Neural cell (in vitro differentiated cells): ENCODE measurements at regions not wholly inside any gene's neighbourhood (a gene's known extent, or its start where the extent isn't known, plus 50 kb on each side); places are given as distances from the start of the nearest gene placed in this dataset.

Experiments
- H2AFZ ChIP-seq: fragments of 200-600, 300-800 bp; sonication (generic), shearing (Covaris generic); 2 replicates; pipeline ENCODE4 v1.6.0; 2014; ENCODE audit warnings: low read depth, mild to moderate bottlenecking, antibody characterized with exemption, low read length, moderate library complexity
- H3F3A ChIP-seq: fragments of 200-600 bp; shearing (Covaris generic); 2 replicates; pipeline ENCODE4 v1.6.1; 2016; ENCODE audit warnings: mild to moderate bottlenecking, moderate library complexity, mixed read lengths, antibody characterized with exemption, low read length; ENCODE audit not compliant: insufficient read depth, poor library complexity, severe bottlenecking
- H3K27ac ChIP-seq: fragments of 200-600, 300-800 bp; sonication (generic), shearing (Covaris generic); 2 replicates; pipeline ENCODE4 v1.5.1; 2014; ENCODE audit warnings: mild to moderate bottlenecking, low read length, moderate library complexity
- H3K27me3 ChIP-seq: fragments of 300-800, 200-600 bp; sonication (generic), shearing (Covaris generic); 2 replicates; pipeline ENCODE4 v1.6.0; 2014; ENCODE audit warnings: mild to moderate bottlenecking, low read depth, low read length, moderate library complexity; ENCODE audit not compliant: insufficient read depth
- H3K36me3 ChIP-seq: fragments of 300-800, 200-600 bp; sonication (generic), shearing (Covaris generic); 2 replicates; pipeline ENCODE4 v1.5.1; 2014; ENCODE audit warnings: mild to moderate bottlenecking, antibody characterized with exemption, low read length, moderate library complexity; ENCODE audit not compliant: insufficient read depth
- H3K4me2 ChIP-seq: fragments of 300-800, 200-600 bp; sonication (generic), shearing (Covaris generic); 2 replicates; pipeline ENCODE4 v1.6.0; 2014; ENCODE audit warnings: mild to moderate bottlenecking, low read length
- H3K4me3 ChIP-seq: fragments of 300-800, 200-600 bp; sonication (generic), shearing (Covaris generic); 2 replicates; pipeline ENCODE4 v1.5.1; 2014; ENCODE audit warnings: mild to moderate bottlenecking, low read length, moderate library complexity
- H3K79me2 ChIP-seq: fragments of 200-600 bp; shearing (Covaris generic); replicated peaks from 2 replicates; pipeline ENCODE4 v1.6.0; 2014; ENCODE audit warnings: mild to moderate bottlenecking, low read length, moderate library complexity; ENCODE audit not compliant: insufficient read depth
- H3K9ac ChIP-seq: fragments of 300-800, 200-600 bp; sonication (generic), shearing (Covaris generic); 2 replicates; pipeline ENCODE4 v1.6.1; 2016; ENCODE audit warnings: mild to moderate bottlenecking, low read length, mixed read lengths
- H3K9me2 ChIP-seq: fragments of 200-600 bp; shearing (Covaris generic); 2 replicates; pipeline ENCODE4 v1.6.1; 2016; ENCODE audit warnings: mild to moderate bottlenecking, low read length, mixed read lengths; ENCODE audit not compliant: insufficient read depth
- H3K9me3 ChIP-seq: fragments of 200-600, 300-800 bp; sonication (generic), shearing (Covaris generic); 2 replicates; pipeline ENCODE4 v1.6.1; 2016; ENCODE audit warnings: mild to moderate bottlenecking, mixed run types, low read length, moderate library complexity, mixed read lengths
- H4K20me1 ChIP-seq: fragments of 200-600 bp; shearing (Covaris generic); 2 replicates; pipeline ENCODE4 v1.6.1; 2016; ENCODE audit warnings: mild to moderate bottlenecking, mixed run types; ENCODE audit not compliant: insufficient read depth
- CTCF ChIP-seq: fragments of 450-650 bp; IDR thresholded peaks from 2 replicates; pipeline ENCODE4 v1.5.1; 2014; ENCODE audit warnings: antibody characterized with exemption, mild to moderate bottlenecking, moderate library complexity; ENCODE audit not compliant: poor library complexity, severe bottlenecking
- EP300 ChIP-seq: fragments of 450-650 bp; conservative IDR thresholded peaks from 2 replicates; pipeline ENCODE4 v1.6.1; 2014; ENCODE audit warnings: antibody characterized with exemption, mild to moderate bottlenecking, moderate library complexity; ENCODE audit not compliant: poor library complexity, severe bottlenecking
- EZH2 ChIP-seq: fragments of 200-600, 300-800 bp; shearing (Covaris generic), sonication (generic); IDR thresholded peaks from 2 replicates; pipeline ENCODE4 v1.6.1; 2014; ENCODE audit warnings: antibody characterized with exemption, low read length, borderline replicate concordance, mild to moderate bottlenecking; ENCODE audit not compliant: insufficient read depth, poor library complexity, severe bottlenecking
- MXI1 ChIP-seq: fragments of 450-650 bp; conservative IDR thresholded peaks from 2 replicates; pipeline ENCODE4 v1.6.1; 2014; ENCODE audit warnings: antibody characterized with exemption, mild to moderate bottlenecking; ENCODE audit not compliant: poor library complexity, severe bottlenecking
- POLR2AphosphoS5 ChIP-seq: IDR thresholded peaks from 2 replicates; pipeline ENCODE4 v1.6.1; 2012
- RAD21 ChIP-seq: fragments of 450-650 bp; conservative IDR thresholded peaks from 2 replicates; pipeline ENCODE4 v1.6.1; 2014; ENCODE audit warnings: antibody characterized with exemption, mild to moderate bottlenecking, moderate library complexity
- REST ChIP-seq: IDR thresholded peaks from 2 replicates; pipeline ENCODE4 v1.6.1; 2012; ENCODE audit warnings: borderline replicate concordance
- SMC3 ChIP-seq: fragments of 450-650 bp; conservative IDR thresholded peaks from 2 replicates; pipeline ENCODE4 v1.6.1; 2014; ENCODE audit warnings: antibody characterized with exemption, mild to moderate bottlenecking, moderate library complexity; ENCODE audit not compliant: poor library complexity
- TAF1 ChIP-seq: IDR thresholded peaks from 2 replicates; pipeline ENCODE4 v1.6.1; 2012; ENCODE audit warnings: low read depth

GRCh38 chr14:49489341-49489740 is 96.8 kb downstream of the RPS29 start:
- no peak for TF ChIP-seq SMC3
- no peak for TF ChIP-seq MXI1
- no peak for TF ChIP-seq REST
- TF ChIP-seq CTCF = no peak
- no peak for TF ChIP-seq RAD21
- no peak for TF ChIP-seq TAF1
- TF ChIP-seq EP300 = no peak
- TF ChIP-seq POLR2AphosphoS5 = no peak
- TF ChIP-seq EZH2 = no peak

GRCh38 chr14:49487238-49487637 is 98.9 kb downstream of the RPS29 start:
- no peaks in the 10 kb centered on the region for H3K9me2 ChIP-seq
- no peak overlapping the region for H3K4me2 ChIP-seq
- no peaks in the 10 kb centered on the region for H3K27me3 ChIP-seq
- no peaks in the 10 kb centered on the region for H3K9me3 ChIP-seq
- H3K79me2 ChIP-seq = no peaks in the 10 kb centered on the region
- no peaks in the 10 kb centered on the region for H3F3A ChIP-seq
- H3K27ac ChIP-seq = no peak overlapping the region
- TF ChIP-seq CTCF (no peak), SMC3 (no peak), EP300 (no peak), REST (no peak), TAF1 (no peak), EZH2 (no peak), MXI1 (no peak), RAD21 (no peak), POLR2AphosphoS5 (no peak)
- H2AFZ ChIP-seq = no peak overlapping the region
- H3K4me3 ChIP-seq = no peak overlapping the region
- no peak overlapping the region for H3K9ac ChIP-seq
- no peaks in the 10 kb centered on the region for H4K20me1 ChIP-seq
- H3K36me3 ChIP-seq = no peaks in the 10 kb centered on the region

More at GRCh38 chr14:49489341-49489740, 96.8 kb downstream of the RPS29 start:
- Histone ChIP-seq H2AFZ (no peak overlapping the region), H3K79me2 (no peaks in the 10 kb centered on the region), H3F3A (no peaks in the 10 kb centered on the region), H3K9me2 (no peaks in the 10 kb centered on the region), H3K4me3 (no peak overlapping the region), H3K27ac (no peak overlapping the region), H3K4me2 (no peak overlapping the region), H3K36me3 (no peaks in the 10 kb centered on the region), H4K20me1 (no peaks in the 10 kb centered on the region), H3K9ac (no peak overlapping the region), H3K9me3 (no peaks in the 10 kb centered on the region), H3K27me3 (no peaks in the 10 kb centered on the region)
